Neuron (in vitro differentiated cells): ENCODE measurements at regions not wholly inside any gene's neighbourhood (a gene's known extent, or its start where the extent isn't known, plus 50 kb on each side); places are given as distances from the start of the nearest gene placed in this dataset.

Experiments used
- H2AFZ ChIP-seq: one replicate; pipeline ENCODE4 v1.6.1; 2013; ENCODE audit warnings: low read depth, mild to moderate bottlenecking, inconsistent platforms, low read length, moderate library complexity
- H3K27me3 ChIP-seq: one replicate; pipeline ENCODE4 v1.6.1; 2013; ENCODE audit warnings: low read length; ENCODE audit not compliant: insufficient read depth
- H3K36me3 ChIP-seq: one replicate; pipeline ENCODE4 v1.6.1; 2013; ENCODE audit warnings: low read length; ENCODE audit not compliant: insufficient read depth
- H3K4me1 ChIP-seq: one replicate; pipeline ENCODE4 v1.6.1; 2013; ENCODE audit warnings: low read length; ENCODE audit not compliant: insufficient read depth
- H3K4me3 ChIP-seq: 2 replicates; pipeline ENCODE4 v1.5.1; 2013; ENCODE audit warnings: mild to moderate bottlenecking, low read length, moderate library complexity
- H3K9me3 ChIP-seq: one replicate; pipeline ENCODE4 v1.6.1; 2013; ENCODE audit warnings: low read length

DNA sequence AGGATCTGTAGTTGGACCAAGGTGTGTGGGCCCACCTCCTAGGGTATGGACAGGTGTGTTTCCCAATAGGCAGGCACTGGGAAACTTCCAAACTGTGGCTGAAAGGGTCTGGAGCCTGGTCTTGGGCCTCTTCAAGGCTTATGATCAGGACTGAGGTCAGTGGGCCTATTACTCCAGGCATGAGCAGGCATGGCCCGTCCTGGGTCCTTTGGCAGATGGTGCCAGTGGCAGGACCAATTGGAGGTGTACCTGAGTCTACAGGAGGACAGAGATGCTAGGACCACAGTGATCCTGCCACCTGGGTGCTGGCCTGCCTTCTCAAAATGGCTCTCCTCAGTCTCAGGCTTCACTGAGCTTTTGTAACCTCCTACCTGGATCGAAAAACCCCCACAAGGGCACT lies 95.4 kb downstream of the RAB18 start:
- Histone ChIP-seq H3K4me1 (no peaks in the 10 kb centered on the region), H3K9me3 (no peaks in the 10 kb centered on the region), H2AFZ (no peak overlapping the region), H3K36me3 (no peaks in the 10 kb centered on the region), H3K27me3 (no peaks in the 10 kb centered on the region), H3K4me3 (no peak overlapping the region)

DNA sequence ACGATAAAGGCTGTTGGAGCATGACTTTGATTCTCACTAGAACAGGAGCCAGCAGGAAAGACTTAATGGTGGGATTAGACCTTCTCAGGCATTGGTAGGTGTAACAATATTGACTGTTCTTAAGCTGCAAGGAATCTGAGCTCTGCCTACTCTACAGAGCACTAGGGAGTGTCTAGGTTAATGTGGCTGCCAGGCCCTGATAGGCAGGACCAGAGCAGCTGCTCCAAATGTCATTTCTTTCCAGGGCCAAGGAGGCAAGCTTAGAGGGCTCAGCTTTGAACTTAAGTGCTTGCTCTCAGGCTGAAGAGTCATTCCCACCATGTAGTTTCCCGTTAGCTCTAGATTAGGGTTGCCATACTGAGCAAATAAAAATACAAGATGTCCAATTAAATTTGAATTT lies 96.8 kb downstream of the RAB18 start:
- Histone ChIP-seq H3K4me1 (no peaks in the 10 kb centered on the region), H3K9me3 (no peaks in the 10 kb centered on the region), H3K4me3 (no peak overlapping the region), H3K27me3 (no peaks in the 10 kb centered on the region), H2AFZ (no peak overlapping the region), H3K36me3 (no peaks in the 10 kb centered on the region)

DNA sequence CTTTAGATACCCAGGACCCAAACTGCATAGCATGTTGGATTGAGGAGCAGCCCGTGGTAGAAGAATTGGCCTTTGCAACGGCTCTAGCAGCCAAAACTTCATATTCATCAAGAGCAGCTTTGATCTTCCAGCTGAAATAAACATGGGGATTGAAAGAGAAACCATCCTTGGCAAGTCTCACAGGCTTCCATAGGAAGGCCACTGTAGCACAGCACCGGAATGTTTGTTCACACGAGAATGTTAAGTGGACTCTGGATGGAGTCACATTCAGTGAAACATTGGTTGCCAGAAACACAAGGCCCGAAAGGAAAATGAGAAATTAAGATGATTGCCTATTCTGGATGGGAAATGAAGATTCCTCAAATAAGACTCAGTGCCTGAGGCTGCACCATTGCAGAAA lies 97.4 kb downstream of the RAB18 start:
- H3K4me3 ChIP-seq = no peak overlapping the region

DNA sequence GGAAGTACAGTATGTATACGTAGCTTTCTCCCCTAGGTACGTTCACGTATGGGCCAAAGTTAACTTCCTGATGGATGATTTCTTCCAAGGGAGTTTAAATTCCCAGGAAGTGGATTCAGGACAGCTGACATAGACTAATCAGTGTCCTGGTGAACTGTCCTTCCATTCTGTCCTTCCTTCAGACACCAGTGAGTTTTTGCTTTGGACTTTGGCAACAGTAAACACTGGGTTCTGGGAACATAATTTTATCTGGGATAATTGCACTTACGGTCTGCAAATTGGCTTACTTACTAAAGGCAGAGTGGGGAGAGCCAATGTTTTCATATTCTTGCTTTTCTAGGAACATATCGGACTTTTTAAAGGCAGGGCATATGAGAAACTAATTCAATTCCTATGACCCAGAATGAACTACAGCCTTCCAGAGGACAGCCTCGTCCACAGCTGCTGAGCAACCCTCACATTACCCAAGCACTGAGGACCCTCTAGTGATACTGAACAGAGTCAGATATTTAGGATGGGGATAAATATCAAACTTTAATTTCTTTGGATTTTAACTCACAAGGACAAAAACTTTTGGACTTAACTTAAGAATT lies 97.9 kb downstream of the RAB18 start:
- H3K27me3 ChIP-seq = no peaks in the 10 kb centered on the region
- H3K4me3 ChIP-seq = no peak overlapping the region
- H2AFZ ChIP-seq = no peak overlapping the region
- H3K4me1 ChIP-seq = no peaks in the 10 kb centered on the region
- no peaks in the 10 kb centered on the region for H3K9me3 ChIP-seq
- H3K36me3 ChIP-seq = no peaks in the 10 kb centered on the region

More for the DNA sequence above, 97.4 kb downstream of the RAB18 start:
- Histone ChIP-seq H3K27me3 (no peaks in the 10 kb centered on the region), H3K4me1 (no peaks in the 10 kb centered on the region), H3K36me3 (no peaks in the 10 kb centered on the region), H2AFZ (no peak overlapping the region), H3K9me3 (no peaks in the 10 kb centered on the region)

DNA sequence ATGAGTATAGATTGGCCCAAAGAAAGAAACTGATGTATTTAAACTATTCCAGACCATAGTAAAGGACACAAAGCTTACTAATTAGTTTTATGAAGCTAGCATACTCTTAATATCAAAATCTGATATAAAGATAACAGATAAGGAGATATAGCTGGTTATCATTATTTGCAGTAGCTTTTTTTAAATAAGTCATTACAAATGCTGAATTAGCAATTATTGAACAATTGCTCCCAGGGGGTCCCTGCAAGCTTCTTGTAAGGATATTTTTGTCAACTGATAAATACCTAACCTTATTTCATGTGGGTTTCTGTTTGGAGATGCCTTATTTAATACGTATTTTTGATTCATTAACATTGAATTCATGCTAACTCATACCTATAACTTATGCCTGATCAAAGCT lies 99.0 kb downstream of the RAB18 start:
- H3K4me3 ChIP-seq = no peak overlapping the region
- H3K27me3 ChIP-seq = no peaks in the 10 kb centered on the region

DNA sequence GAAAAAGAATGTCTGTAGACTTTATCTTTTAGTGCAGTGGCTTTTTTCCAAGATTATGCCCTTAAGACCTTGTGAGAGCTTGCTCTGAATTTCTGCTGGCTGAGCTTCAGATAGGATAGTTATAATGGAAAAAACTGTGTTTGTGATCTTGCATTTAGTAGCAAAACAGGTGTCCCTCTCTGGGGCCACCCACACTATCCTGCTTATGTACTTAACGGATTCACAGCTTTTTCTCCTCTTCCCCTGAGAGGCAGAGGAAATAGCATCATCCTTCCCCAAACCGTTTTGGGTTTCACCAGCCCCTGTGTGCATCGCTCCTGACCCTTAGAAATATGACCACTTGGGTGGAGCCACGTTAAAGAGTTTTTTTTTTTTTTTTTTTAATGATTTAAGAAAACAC lies 101.2 kb downstream of the RAB18 start:
- H3K36me3 ChIP-seq = no peaks in the 10 kb centered on the region

More for the DNA sequence above, 99.0 kb downstream of the RAB18 start:
- H3K4me1 ChIP-seq = no peaks in the 10 kb centered on the region
- H3K9me3 ChIP-seq = no peaks in the 10 kb centered on the region
- H3K36me3 ChIP-seq = no peaks in the 10 kb centered on the region
- H2AFZ ChIP-seq = no peak overlapping the region

DNA sequence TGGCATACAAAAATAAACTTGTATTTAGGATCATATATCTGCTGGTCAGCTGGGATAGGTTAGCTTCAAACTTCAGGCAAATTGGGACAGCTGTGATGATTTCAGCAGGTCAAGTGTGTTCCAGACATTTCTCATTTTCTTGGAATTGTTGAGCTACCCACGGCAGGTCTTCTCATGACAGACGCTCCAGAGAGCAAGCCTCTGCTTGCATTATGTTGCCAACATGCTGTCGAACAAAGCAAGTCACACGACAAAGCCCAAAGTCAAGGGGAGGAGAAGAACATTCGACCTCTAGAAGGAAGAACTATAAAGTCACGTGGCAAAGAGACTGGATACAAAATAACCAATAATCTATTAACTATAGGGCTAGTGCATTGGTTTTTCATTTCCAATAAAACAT lies 103.5 kb downstream of the RAB18 start:
- Histone ChIP-seq H3K4me3 (no peak overlapping the region), H3K36me3 (no peaks in the 10 kb centered on the region), H2AFZ (no peak overlapping the region), H3K27me3 (no peaks in the 10 kb centered on the region), H3K9me3 (peaks cover 2% of the 10 kb centered on the region), H3K4me1 (peaks cover 2% of the 10 kb centered on the region)

More for the DNA sequence above, 101.2 kb downstream of the RAB18 start:
- Histone ChIP-seq H2AFZ (no peak overlapping the region), H3K9me3 (peaks cover 2% of the 10 kb centered on the region), H3K27me3 (no peaks in the 10 kb centered on the region), H3K4me1 (no peaks in the 10 kb centered on the region), H3K4me3 (no peak overlapping the region)

DNA sequence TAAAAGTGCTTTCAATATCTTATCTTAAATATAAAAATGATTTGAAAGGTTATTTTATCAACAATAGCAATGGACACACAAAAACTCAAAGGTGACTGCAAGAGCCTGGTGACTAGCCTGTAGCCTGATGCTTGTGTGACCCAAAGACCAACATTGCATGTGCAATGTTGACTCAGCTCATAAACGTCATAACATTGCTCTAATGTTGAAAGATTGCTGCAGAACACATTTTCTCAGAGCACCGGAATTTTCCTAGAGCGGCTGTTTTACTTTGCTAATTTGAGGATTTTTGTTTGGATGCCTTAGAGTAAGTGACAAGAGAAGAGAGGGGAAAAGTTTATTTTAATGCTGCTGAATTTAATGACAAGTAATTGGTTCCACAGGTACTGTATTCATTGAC lies 107.1 kb downstream of the RAB18 start:
- Histone ChIP-seq H3K4me1 (peaks cover 13% of the 10 kb centered on the region), H3K4me3 (no peak overlapping the region), H3K36me3 (no peaks in the 10 kb centered on the region), H2AFZ (no peak overlapping the region), H3K9me3 (peaks cover 2% of the 10 kb centered on the region), H3K27me3 (no peaks in the 10 kb centered on the region)

DNA sequence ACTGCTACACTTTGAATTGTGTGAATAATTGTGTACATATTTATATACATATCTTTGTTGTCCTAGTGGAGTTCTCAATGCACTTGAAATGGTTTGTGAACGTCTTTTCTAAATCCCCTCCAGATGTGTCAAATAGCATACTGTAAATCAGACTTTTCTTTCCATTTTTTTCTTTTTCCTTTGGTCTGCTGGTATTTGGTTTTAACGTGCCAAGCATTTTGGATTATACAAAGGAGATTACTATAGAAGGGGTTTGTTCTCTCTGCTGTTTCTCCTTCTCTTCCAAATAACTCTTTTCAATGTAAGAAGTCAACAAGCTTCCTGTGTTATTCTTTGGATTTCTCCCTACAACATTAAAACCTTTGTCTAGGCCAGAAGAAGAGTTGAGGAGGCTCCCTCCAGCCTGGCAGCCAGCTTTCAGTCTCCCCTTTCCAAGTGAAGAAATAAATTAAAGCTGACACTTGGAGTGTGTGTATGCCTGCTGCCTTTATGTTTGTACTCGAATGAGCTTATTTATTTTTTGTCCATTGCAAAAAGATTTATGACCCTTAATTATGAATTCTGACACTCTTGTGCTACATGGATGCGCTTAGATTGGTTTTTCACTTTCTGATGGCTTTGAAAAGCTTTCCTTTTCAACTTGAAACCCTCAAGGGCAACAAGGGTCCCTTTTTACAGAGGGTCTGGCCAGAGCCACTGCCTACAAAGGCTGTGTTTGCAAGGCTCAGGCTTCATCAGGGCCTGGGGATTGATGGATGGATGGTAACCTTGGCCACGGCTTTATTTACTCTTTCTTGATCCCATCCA lies 107.8 kb downstream of the RAB18 start:
- Histone ChIP-seq H3K36me3 (no peaks in the 10 kb centered on the region), H3K4me3 (no peak overlapping the region), H3K27me3 (no peaks in the 10 kb centered on the region), H3K9me3 (peaks cover 2% of the 10 kb centered on the region), H2AFZ (peak overlapping the region; percentile 31), H3K4me1 (peaks cover 13% of the 10 kb centered on the region)

DNA sequence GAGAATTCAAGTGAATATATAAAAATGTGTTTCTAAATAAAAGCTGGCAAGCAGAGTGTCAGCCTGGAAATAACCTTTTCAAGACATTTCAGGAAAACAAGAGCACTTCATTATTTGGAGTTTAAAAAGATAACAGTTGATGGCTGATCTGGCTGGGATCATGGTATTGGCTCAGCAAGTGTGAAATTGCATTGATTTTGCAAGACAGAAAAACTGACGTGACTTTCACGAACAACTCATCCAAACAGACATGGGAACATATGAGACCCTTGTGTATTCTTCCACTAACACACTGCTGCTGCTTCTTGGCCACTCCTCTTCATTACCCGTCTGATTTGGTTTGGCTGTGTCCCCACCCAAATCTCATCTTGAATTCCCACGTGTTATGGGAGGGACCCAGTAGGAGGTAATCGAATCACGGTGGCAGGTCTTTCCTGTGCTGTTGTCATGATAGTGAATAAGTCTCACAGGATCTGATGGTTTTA lies 108.5 kb downstream of the RAB18 start:
- peaks cover 2% of the 10 kb centered on the region for H3K9me3 ChIP-seq
- H3K27me3 ChIP-seq = no peaks in the 10 kb centered on the region
- peaks cover 13% of the 10 kb centered on the region for H3K4me1 ChIP-seq
- peak overlapping the region; percentile 31 for H2AFZ ChIP-seq
- no peak overlapping the region for H3K4me3 ChIP-seq
- H3K36me3 ChIP-seq = no peaks in the 10 kb centered on the region

DNA sequence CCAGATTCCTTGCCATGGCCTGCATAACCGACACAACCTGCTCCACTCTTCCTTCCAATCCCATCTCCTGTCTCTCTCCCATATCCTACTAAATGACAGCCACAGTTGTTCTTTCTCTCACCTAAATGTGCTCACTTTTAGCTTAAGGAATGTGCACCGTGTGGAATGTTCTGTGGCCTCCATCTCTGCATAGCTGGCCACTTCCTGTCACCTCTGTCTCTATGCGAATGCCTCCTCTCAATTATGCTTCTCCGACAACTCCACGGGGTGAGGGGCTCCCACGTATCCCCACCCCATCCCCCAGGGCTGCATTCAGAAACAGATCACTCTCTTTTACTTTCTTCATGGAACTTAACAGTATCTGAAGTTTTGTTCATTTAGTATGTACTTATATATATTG lies 110.7 kb downstream of the RAB18 start:
- H3K9me3 ChIP-seq = no peaks in the 10 kb centered on the region
- H3K4me1 ChIP-seq = peaks cover 13% of the 10 kb centered on the region
- no peak overlapping the region for H3K4me3 ChIP-seq
- H2AFZ ChIP-seq = no peak overlapping the region
- H3K27me3 ChIP-seq = no peaks in the 10 kb centered on the region
- no peaks in the 10 kb centered on the region for H3K36me3 ChIP-seq

DNA sequence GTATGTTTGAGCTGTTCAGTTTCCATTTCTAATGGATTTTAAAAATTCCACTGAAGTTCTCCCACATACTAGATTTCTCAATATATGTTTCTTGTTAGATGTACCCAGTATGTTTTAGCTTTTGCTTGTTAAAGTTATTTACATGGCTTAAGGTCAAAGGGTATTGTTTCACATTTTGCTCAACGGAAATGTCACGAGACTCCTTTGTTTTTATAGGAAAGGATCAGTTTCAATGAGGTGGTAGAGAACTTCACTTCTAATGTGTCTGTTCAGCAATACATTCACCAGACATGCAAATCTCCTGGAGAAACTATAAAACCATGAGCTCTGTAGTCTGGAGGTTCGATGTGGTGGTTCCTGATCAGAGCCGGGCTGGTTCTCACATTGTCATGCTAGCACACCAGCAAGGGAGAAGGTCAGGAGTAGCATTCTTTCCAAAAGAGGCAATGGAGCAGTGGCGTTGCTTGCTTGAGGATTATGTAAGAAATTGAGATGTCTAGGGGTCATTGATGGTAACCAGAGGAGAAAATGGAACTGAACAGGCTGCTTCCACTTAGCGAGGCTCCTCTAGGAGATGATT lies 114.0 kb downstream of the RAB18 start:
- Histone ChIP-seq H3K4me3 (no peak overlapping the region), H3K27me3 (no peaks in the 10 kb centered on the region), H3K9me3 (no peaks in the 10 kb centered on the region), H3K36me3 (no peaks in the 10 kb centered on the region), H2AFZ (no peak overlapping the region), H3K4me1 (peaks cover 18% of the 10 kb centered on the region)

DNA sequence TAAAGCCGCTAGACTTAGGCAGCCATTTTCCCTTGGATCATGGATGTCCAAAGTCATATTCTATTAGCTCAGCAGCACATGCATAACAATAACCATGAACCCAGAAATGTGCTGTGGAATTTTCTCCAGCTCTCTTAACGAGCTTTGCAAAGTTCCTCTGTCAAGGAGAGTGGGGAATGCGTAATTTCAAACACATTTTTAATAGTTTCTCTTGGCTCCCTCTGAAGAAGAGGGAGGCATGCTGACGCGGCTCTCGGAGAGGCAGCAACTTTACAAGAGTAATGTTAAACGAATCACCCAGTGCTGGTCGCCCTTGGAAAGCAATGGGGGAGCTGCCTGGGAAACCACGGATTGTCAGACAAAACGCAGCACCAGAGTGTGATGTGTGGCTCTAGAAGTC lies 114.8 kb downstream of the RAB18 start:
- Histone ChIP-seq H3K9me3 (no peaks in the 10 kb centered on the region), H3K27me3 (no peaks in the 10 kb centered on the region), H3K36me3 (no peaks in the 10 kb centered on the region), H3K4me3 (no peak overlapping the region), H3K4me1 (peaks cover 18% of the 10 kb centered on the region), H2AFZ (no peak overlapping the region)
